SIG-M5 treated with dmso at 0.1 percent for 504 hours (cell line): ENCODE measurements at regions not wholly inside any gene's neighbourhood (a gene's known extent, or its start where the extent isn't known, plus 50 kb on each side); places are given as distances from the start of the nearest gene placed in this dataset.

Experiments
- DNase-seq: peaks from one replicate; lab custom pipeline; 2025; ENCODE audit not compliant: unreplicated experiment; lab: John Stamatoyannopoulos, UW

- DNase-seq: no peak
These were observed 248.9 kb downstream of the TMEM182 start for GRCh38 chr2:103010751-103011150.

GRCh38 chr2:103012590-103012989 is 250.8 kb downstream of the TMEM182 start:
- DNase-seq: no peak

GRCh38 chr2:103025056-103025455 is 263.2 kb downstream of the TMEM182 start:
- DNase-seq: no peak

- no peak for DNase-seq
These were observed 266.4 kb downstream of the TMEM182 start for GRCh38 chr2:103028181-103028580.
